ENCODE measurements at regions not wholly inside any gene's neighbourhood (a gene's known extent, or its start where the extent isn't known, plus 50 kb on each side); places are given as distances from the start of the nearest gene placed in this dataset.

DNA sequence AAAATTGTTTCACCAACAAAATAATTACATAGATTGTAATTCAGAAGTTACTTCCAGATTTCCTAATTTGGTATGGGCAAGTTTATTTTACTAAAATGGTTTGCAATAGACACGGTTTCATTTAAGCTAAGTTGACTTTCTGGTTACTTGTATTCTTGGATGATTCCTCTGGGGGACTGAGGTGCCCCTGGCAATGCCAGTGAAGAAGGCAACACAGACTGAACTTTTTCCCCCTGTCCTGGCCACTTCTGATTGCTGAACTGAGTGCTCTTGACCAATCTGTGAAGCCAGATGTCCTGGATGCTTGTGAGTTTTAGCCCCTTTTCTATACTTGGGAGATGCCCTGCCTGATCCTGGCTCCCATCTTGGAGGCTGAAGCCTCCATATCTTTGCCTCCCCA, 66.3 kb upstream of the FANCC start:
- H3K27ac ChIP-seq (ENCODE audit: low read depth in 2 of 2, low read length in 2 of 2), result no peak overlapping the region
- DNase-seq, result no peak
- H3K9ac ChIP-seq (ENCODE audit: low read length in 3 of 3), result no peak overlapping the region
- no peaks in the 10 kb centered on the region for H3K27me3 ChIP-seq (ENCODE audit: control insufficient read depth, insufficient read depth, low read length)
- H3K9me3 ChIP-seq (ENCODE audit: control insufficient read depth in 2 of 3, insufficient read depth in 1 of 3, low read length in 3 of 3), result no peaks in the 10 kb centered on the region
- H3K4me3 ChIP-seq (ENCODE audit: low read length in 3 of 3), result no peak overlapping the region
- no peaks in the 10 kb centered on the region for H3K4me1 ChIP-seq (ENCODE audit: control insufficient read depth in 2 of 3, insufficient read depth in 2 of 3, low read depth in 1 of 3, low read length in 3 of 3)
- no peaks in the 10 kb centered on the region for H3K36me3 ChIP-seq (ENCODE audit: control insufficient read depth in 2 of 3, insufficient read depth in 3 of 3, low read length in 3 of 3)
- intact Hi-C loops (cut with DNase I), result no loop called here
- FAIRE-seq, result no peak
- TF ChIP-seq, protein P1, sequence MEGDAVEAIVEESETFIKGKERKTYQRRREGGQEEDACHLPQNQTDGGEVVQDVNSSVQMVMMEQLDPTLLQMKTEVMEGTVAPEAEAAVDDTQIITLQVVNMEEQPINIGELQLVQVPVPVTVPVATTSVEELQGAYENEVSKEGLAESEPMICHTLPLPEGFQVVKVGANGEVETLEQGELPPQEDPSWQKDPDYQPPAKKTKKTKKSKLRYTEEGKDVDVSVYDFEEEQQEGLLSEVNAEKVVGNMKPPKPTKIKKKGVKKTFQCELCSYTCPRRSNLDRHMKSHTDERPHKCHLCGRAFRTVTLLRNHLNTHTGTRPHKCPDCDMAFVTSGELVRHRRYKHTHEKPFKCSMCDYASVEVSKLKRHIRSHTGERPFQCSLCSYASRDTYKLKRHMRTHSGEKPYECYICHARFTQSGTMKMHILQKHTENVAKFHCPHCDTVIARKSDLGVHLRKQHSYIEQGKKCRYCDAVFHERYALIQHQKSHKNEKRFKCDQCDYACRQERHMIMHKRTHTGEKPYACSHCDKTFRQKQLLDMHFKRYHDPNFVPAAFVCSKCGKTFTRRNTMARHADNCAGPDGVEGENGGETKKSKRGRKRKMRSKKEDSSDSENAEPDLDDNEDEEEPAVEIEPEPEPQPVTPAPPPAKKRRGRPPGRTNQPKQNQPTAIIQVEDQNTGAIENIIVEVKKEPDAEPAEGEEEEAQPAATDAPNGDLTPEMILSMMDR (IDR thresholded peaks at IDR 0.05; ENCODE audit: borderline replicate concordance, extremely low read depth, insufficient read depth), result no peak

DNA sequence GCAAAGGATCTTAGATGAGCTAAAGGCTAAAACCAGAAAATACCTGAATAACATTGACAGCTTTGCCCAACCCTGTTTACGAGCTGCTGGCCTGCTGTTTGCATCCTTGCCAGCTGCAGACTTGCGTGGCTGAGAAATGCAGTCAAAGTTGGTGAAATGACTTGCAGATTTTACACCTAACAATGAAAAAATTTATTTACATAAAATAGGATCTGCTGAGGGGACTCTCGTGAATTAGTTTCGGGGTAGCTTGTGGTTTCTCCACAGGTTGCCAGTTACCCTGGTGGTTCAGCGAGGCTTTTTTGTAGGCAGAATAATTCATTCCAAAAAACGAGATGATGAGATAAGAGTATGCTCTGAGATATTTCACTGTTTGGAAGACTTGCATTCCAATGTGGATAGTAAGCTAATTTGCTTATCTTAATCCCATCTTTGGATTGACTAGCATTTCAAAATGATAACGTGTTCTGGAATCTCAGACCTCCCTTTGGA, 65.7 kb upstream of the FANCC start:
- no peak overlapping the region for H3K4me3 ChIP-seq (ENCODE audit: low read length in 3 of 3)
- TF ChIP-seq, protein P1 (IDR thresholded peaks at IDR 0.05; ENCODE audit: borderline replicate concordance, extremely low read depth, insufficient read depth), result no peak
- no peaks in the 10 kb centered on the region for H3K9me3 ChIP-seq (ENCODE audit: control insufficient read depth in 2 of 3, insufficient read depth in 1 of 3, low read length in 3 of 3)
- no peak overlapping the region for H3K9ac ChIP-seq (ENCODE audit: low read length in 3 of 3)
- no peaks in the 10 kb centered on the region for H3K27me3 ChIP-seq (ENCODE audit: control insufficient read depth, insufficient read depth, low read length)
- intact Hi-C loops (cut with DNase I), result no loop called here
- DNase-seq (no peak), FAIRE-seq (no peak)
- no peaks in the 10 kb centered on the region for H3K4me1 ChIP-seq (ENCODE audit: control insufficient read depth in 2 of 3, insufficient read depth in 2 of 3, low read depth in 1 of 3, low read length in 3 of 3)
- no peaks in the 10 kb centered on the region for H3K36me3 ChIP-seq (ENCODE audit: control insufficient read depth in 2 of 3, insufficient read depth in 3 of 3, low read length in 3 of 3)
- H3K27ac ChIP-seq (ENCODE audit: low read depth in 2 of 2, low read length in 2 of 2), result no peak overlapping the region

DNA sequence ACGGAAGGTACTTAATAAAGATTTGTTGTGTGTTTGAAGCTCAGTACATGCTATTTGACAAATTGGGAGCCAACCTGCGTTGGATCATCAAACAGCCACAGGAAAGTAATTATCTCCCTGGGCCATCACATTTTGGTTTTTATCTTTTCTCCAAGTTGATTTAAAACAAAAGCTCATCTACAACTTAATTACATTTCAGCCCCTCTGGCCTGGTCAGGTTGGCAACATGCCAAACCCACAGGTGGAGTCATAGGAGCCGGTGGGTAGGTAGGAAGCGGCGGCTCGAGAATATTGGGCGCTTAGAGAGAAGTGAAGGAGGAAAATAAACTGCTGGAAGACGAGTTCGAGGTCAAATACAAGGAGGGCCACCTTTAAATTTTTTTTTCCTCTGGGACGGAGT, 64.9 kb upstream of the FANCC start:
- FAIRE-seq (no peak), DNase-seq (no peak)

More for the DNA sequence above, 64.9 kb upstream of the FANCC start:
- TF ChIP-seq, protein P1 (IDR thresholded peaks at IDR 0.05; ENCODE audit: borderline replicate concordance, extremely low read depth, insufficient read depth), result no peak
- H3K4me1 ChIP-seq (ENCODE audit: control insufficient read depth in 2 of 3, insufficient read depth in 2 of 3, low read depth in 1 of 3, low read length in 3 of 3), result no peaks in the 10 kb centered on the region
- intact Hi-C loops (cut with DNase I), result no loop called here
- H3K4me3 ChIP-seq (ENCODE audit: low read length in 3 of 3), result no peak overlapping the region
- no peak overlapping the region for H3K9ac ChIP-seq (ENCODE audit: low read length in 3 of 3)
- no peaks in the 10 kb centered on the region for H3K27me3 ChIP-seq (ENCODE audit: control insufficient read depth, insufficient read depth, low read length)
- no peaks in the 10 kb centered on the region for H3K36me3 ChIP-seq (ENCODE audit: control insufficient read depth in 2 of 3, insufficient read depth in 3 of 3, low read length in 3 of 3)
- H3K27ac ChIP-seq (ENCODE audit: low read depth in 2 of 2, low read length in 2 of 2), result no peak overlapping the region
- no peaks in the 10 kb centered on the region for H3K9me3 ChIP-seq (ENCODE audit: control insufficient read depth in 2 of 3, insufficient read depth in 1 of 3, low read length in 3 of 3)

Data from kidney (tissue), 13 donors.